Stimulated activated CD8-positive, alpha-beta memory T cell treated with anti-CD3 and anti-CD28 coated beads, Interleukin-7, amount 100 ng/mL, for 48 hours (primary cell): ENCODE measurements at regions not wholly inside any gene's neighbourhood (a gene's known extent, or its start where the extent isn't known, plus 50 kb on each side); places are given as distances from the start of the nearest gene placed in this dataset.

Experiments used
- DNase-seq, 2 donors: peaks; one replicate each; pipeline ENCODE4 v3.0.0-alpha.2; 2020; ENCODE audit warnings: low read depth in 1 of 2; ENCODE audit errors: extremely low read depth in 1 of 2

GRCh38 chr19:28859811-28860210 is 353.1 kb downstream of the UQCRFS1 start:
- no peak for DNase-seq

- DNase-seq: no peak
Measured at GRCh38 chr19:28858933-28859332, 354.0 kb downstream of the UQCRFS1 start.

- DNase-seq: no peak
Measured at GRCh38 chr19:28857967-28858366, 355.0 kb downstream of the UQCRFS1 start.

- no peak for DNase-seq
Measured at GRCh38 chr19:28855216-28855615, 357.7 kb downstream of the UQCRFS1 start.

GRCh38 chr19:28847468-28847867 is 365.5 kb downstream of the UQCRFS1 start:
- no peak for DNase-seq

- no peak for DNase-seq
Measured at GRCh38 chr19:28846094-28846812, 366.7 kb downstream of the UQCRFS1 start.

- DNase-seq: no peak
Measured at GRCh38 chr19:28843761-28844492, 369.0 kb downstream of the UQCRFS1 start.

GRCh38 chr19:28841531-28841930 is 371.4 kb downstream of the UQCRFS1 start:
- no peak for DNase-seq

- no peak for DNase-seq
Measured at GRCh38 chr19:28840891-28841290, 372.1 kb downstream of the UQCRFS1 start.

- DNase-seq: no peak
Measured at GRCh38 chr19:28839455-28839854, 373.5 kb downstream of the UQCRFS1 start.

GRCh38 chr19:28838909-28839308 is 374.0 kb downstream of the UQCRFS1 start:
- no peak for DNase-seq

- no peak for DNase-seq
Measured at GRCh38 chr19:28836421-28836820, 376.5 kb downstream of the UQCRFS1 start.

- no peak for DNase-seq
Measured at GRCh38 chr19:28834996-28835395, 378.0 kb downstream of the UQCRFS1 start.

GRCh38 chr19:28831462-28831861 is 381.5 kb downstream of the UQCRFS1 start:
- DNase-seq: no peak

- DNase-seq: no peak
Measured at GRCh38 chr19:28829762-28830161, 383.2 kb downstream of the UQCRFS1 start.

- DNase-seq: no peak
Measured at GRCh38 chr19:28829359-28829758, 383.6 kb downstream of the UQCRFS1 start.

- DNase-seq: no peak
Measured at GRCh38 chr19:28828276-28828870, 384.6 kb downstream of the UQCRFS1 start.

- DNase-seq: no peak
Measured at GRCh38 chr19:28827382-28827781, 385.6 kb downstream of the UQCRFS1 start.

- DNase-seq: no peak
Measured at GRCh38 chr19:28823338-28823961, 389.5 kb downstream of the UQCRFS1 start.

- DNase-seq: no peak
Measured at GRCh38 chr19:28820289-28820688, 392.7 kb downstream of the UQCRFS1 start.

GRCh38 chr19:28815257-28815656 is 397.7 kb downstream of the UQCRFS1 start:
- no peak for DNase-seq

GRCh38 chr19:28794301-28794700 is 418.6 kb downstream of the UQCRFS1 start:
- DNase-seq: no peak
